Stimulated activated CD8-positive, alpha-beta memory T cell treated with anti-CD3 and anti-CD28 coated beads, Interleukin-7, amount 100 ng/mL, for 1 hour (primary cell): ENCODE measurements at regions not wholly inside any gene's neighbourhood (a gene's known extent, or its start where the extent isn't known, plus 50 kb on each side); places are given as distances from the start of the nearest gene placed in this dataset.
A peak's percentile ranks its signal among the peaks of the same experiment; 100 is the strongest.
"Not testable (repeated sequence)": the region's sequence is repeated elsewhere in the genome, so short reads cannot be mapped to it uniquely, and the experiment has no call there.

Source experiments
- DNase-seq, 2 donors: peaks; one replicate each; pipeline ENCODE4 v3.0.0-alpha.2; 2020; ENCODE audit warnings: low read depth in 2 of 2

- DNase-seq = no peak
Observed at GRCh38 chr6:2378046-2378657, 132.7 kb upstream of the GMDS start.

- no peak for DNase-seq
Observed at GRCh38 chr6:2376429-2377355, 131.3 kb upstream of the GMDS start.

DNA sequence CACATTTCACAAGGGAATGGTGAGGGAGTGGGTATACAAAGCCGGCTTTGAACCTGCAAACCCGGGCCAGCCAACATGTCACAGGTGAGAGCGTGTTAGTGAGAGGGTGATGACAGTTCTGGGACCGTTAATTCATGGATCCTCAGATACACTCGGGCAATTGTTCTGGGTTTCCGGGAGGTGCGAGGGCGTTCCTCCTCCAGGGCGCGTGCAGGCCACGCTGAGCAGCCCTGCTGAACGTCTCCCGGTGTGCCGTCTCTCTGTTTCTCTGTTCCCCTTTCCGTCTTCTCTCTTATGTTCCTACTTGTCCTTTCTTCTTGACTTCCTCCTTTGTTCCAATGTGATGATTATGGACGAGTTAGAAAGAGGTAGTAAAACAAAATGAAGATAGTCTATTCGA lies 130.0 kb upstream of the GMDS start:
- no peak for DNase-seq

DNA sequence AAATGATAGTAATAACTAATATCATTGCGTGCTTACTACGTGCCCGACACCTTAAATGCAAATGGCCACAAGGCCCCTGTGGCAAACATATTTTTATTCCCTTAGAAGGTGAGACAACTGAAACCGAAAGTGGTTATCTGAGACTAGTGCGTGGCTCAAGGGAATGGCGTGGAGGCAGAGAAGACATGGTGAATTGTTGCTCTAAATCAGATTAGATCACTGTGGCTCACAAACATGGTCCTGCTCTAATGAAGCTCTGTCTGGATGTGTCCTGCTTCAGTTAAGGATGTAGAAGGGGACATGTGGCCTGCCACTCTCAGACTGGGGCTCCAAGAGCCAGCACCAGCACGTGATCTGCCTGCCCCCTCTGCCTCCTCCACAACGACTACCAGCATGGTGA lies 124.2 kb upstream of the GMDS start:
- DNase-seq = no peak

GRCh38 chr6:2363211-2363610 lies 117.8 kb upstream of the GMDS start:
- no peak for DNase-seq

- no peak for DNase-seq
Observed at GRCh38 chr6:2361195-2361594, 115.8 kb upstream of the GMDS start.

DNA sequence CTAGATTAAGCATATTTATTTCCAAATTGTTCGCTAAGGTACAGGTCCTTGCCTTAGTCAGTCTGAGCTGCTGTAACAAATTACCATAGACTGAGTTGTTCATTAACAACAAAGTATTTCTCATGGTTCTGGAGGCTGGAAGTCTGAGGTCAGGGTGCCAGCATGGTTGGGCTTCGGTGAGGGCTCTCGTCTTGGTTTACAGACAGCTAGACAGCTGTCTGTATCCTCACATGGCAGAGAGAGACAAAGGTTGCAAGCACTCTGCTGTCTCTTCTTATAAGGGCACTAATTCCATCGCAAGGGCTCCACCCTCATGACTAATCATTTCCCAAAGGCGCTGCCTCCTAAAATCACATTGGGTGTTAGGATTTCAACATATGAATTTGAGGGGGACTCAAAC lies 115.3 kb upstream of the GMDS start:
- no peak for DNase-seq

- DNase-seq = no peak
Observed at GRCh38 chr6:2360126-2360525, 114.7 kb upstream of the GMDS start.

DNA sequence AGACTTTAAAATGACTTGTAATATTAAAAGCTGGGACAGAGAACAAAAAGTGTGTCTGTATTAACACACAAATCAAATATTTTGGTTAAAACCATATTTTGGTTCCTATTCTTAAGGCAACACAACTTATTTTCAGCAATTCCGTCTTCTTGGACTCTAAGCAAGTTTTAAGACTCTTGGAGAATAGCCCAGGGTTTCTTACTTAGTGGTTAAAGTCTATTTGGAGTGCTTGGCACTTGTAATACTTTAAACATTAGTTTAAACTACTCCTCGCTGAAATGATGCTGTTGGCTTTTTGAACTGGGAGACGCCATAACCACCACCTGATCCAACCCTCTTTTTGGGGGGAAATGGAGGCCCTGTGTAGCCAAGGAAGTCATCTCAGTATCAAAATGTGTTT lies 109.7 kb upstream of the GMDS start:
- no peak for DNase-seq

- DNase-seq = no peak
Observed at GRCh38 chr6:2354138-2354491, 108.7 kb upstream of the GMDS start.

DNA sequence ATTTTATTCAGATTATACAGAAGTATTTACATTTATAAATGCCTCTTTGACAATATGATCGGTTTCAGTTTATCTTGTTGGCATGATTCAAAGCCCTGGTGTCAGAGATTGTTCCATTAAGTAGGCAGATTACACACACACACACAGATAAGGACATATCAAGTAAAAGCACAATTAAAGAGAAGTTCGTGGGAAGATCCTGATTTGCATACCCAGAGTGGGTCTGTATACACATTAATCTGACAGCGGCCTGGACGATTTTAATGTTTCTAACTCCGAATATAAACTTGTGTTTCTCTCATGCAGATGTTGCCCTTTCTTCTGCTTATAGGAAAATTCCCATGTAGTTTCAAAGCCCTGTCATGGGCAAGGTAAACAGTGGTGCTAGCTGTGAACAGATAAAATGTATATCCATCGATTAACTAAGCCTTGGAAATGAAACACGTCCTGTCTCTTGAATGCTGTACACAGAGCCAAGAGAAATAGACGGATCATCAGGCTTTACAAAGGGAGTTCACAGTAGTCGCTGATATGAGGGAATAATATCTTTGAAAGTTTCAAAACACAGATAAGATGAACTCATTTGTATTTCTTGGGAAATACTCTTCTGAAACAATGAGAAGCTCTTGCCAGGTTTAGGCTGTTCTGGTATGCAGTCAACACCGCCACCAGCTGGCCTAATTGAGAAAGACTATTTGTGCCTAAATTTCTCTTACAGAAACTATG lies 108.2 kb upstream of the GMDS start:
- peak in 1 of 2 donors; percentile 7 for DNase-seq

DNA sequence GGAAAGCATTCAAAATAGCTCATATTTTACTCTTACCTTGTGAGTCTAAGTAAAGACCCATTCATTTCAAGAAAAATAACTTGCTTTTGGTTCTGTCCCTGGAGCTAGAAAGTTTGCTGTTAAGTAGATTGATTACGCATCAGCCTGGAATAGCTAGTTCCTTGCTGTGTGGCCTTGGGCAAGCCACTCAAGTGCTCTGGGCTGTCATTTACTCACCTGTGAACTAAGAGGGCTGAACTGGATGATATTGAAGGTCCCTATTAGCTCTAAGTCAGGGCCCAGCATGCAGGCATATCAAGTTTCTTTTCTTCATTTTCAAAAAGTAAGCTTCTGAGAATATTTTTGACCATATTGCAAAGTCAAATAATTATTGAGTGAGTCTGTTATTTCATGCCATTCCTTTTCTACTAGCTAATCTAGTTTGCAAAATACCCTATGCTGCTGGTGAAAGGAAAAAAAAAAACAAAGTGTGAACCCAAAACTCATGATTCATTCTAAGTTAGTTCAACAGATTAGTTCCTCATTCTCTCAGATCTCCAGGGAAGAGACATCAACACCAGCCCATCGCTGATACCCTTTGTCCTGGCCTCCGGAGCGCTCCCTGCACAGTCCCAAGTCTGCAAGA lies 106.5 kb upstream of the GMDS start:
- DNase-seq = no peak

DNA sequence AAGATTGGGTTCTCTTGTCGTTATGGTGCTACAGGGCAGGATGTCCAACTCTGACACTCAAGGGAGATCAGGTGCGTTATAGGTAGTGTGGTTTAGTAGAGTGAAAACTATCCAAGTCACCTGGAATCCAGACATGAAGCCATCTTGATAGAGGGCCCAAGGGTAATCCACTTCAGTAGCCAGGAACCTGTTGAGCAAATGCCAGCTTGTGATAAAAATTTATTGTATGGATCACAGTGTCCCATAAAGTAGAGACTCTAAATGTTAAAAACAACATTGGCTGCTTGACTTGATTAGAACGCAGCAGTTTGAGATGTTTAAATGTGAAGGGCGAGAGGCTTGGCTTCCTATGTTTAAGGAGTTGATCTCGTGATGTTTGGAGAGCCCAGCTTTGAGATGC lies 105.7 kb upstream of the GMDS start:
- no peak for DNase-seq

DNA sequence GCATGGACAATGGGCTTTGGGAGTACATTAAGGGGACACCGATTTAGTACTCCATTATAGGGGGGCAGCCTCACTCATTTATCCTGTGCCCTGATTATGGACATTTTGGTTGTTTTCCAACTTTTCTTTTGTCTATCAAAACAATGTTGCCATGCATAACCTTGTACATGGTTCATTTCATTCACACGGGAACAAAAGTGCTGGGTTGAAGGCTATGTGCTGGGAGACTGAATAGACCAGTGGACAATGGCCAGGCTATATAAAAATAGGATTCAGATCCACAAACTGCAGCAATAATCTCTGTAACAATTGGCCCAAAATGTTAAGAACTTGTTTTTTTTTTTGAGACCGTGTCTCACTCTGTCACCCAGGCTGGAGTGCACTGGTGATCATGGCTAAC lies 100.7 kb upstream of the GMDS start:
- no peak for DNase-seq

DNA sequence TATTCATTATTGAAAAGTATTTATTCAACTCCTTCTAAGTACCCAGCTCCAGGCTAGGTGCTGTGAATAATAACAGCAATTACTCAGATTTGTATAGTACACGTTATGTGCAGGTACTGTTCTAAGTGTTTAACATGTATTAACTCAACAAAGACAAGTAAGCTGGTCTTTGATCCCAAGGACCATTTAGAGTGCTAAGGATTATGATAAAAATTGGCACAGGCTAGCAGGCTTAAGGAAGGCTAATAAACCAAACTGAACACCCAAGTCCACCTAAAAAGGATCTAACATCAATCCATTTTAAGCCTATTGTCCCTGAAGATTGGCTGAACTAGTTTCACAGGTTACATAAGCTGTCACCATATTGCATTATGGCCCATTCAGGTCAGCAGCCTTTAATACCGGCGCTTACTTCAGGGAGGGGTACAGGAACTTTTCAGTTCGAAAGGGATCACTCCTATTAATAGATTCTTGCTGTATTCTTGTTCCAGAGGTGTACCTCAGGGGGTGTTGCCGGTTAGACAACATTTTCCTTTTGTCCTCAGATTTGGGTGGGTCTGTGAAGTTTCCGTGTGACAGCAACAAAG lies 99.0 kb upstream of the GMDS start:
- no peak for DNase-seq

DNA sequence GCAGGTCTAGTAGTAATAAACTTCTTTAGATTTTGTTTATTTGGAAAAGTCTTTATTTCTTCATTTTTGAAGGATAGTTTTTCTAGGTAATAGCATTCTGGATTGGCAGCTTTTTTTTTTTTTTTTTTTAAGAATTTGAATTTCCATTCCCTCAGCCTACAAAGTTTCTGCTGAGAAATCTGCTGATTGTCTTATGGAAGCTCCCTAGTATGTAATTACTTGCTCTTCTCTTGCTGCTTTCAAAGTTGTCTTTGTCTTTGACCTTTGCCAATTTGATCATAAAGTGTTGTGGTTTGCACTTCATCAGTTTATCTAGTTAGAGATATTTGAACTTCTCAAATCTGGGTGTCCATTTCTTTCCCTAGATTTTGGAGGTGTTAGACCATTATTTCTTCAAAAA lies 82.2 kb upstream of the GMDS start:
- no peak for DNase-seq

DNA sequence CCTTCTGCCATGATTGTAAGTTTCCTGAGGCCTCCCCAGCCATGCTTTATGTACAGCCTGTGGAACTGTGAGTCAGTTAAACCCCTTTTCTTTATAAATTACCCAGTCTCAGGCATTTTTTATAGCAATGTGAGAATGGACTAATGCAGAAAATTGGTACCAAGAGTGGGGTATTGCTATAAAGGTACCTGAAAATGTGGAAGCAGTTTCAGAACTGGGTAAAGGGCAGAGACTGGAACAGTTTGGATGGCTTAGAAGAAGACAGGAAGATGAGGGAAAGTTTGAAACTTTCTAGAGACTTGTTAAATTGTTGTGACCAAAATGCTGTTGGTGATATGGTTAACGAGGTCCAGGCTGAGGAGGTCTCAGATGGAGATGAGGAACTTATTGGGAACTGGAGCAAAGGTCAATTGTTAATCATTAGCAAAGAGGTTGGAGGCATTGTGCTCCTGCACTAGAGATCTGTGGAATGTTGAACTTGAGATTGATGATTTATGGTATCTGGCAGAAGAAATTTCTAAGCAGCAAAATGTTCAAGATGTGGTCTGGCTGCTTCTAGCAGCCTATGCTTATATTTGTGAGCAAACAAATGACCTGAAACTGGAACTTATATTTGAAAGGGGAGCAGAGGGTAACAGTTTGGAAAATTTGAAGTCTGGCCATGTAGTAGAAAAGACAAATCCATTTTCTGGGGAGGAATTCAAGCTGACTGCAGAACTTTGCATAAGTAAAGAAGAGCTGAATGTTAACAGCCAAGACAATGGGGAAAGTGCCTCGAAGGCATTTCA lies 79.0 kb upstream of the GMDS start:
- no peak for DNase-seq

DNA sequence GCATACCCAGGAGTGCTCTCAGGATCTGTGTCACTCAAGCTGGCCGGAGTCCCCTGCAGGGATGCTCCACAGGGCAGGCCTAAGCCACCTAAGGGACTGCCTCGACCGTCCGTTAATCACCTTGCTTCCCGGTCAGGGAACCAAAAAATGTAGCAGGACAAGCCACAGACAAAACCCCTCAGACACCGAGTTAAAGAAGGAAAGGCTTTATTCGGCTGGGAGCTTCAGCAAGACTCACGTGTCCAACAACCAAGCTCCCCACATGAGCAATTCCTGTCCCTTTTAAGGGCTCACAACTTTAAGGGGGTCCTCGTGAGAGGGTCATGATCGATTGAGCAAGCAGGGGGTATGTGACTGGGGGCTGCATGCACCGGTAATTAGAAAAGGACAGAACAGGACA lies 72.1 kb upstream of the GMDS start:
- DNase-seq = not testable (repeated sequence)

GRCh38 chr6:2314641-2315040 lies 69.2 kb upstream of the GMDS start:
- DNase-seq = no peak

- no peak for DNase-seq
Observed at GRCh38 chr6:2310042-2310441, 64.6 kb upstream of the GMDS start.

DNA sequence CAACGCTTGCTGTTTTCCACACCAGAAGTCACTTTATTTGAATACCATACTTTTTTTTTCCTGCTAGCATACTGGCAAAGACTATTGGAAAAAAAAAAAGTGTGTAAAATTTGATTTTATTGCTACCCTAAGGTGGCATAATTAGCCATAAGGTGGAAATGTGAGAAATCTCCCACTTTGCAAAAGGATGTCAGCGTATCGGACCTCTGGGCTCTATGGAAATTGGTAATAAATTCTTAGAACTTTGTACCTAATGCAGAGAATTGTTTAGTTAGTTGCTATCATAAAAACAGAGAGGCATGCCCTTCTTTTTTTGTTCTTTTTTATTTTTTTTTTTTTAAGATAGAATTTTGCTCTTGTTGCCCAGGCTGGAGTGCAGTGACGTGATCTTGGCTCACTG lies 63.7 kb upstream of the GMDS start:
- no peak for DNase-seq
